Lower lobe of right lung (tissue), 2 donors: ENCODE measurements at regions not wholly inside any gene's neighbourhood (a gene's known extent, or its start where the extent isn't known, plus 50 kb on each side); places are given as distances from the start of the nearest gene placed in this dataset.

ENCODE experiments used
- ATAC-seq, 2 donors: fragments of 200-7000 bp; cut with Tn5 transposase; one replicate each; pipeline ENCODE4 v1.9.1; 2020 to 2022; ENCODE audit warnings: mild to moderate bottlenecking in 2 of 2, moderate library complexity in 2 of 2
- DNase-seq: peaks from one replicate; pipeline ENCODE4 v3.0.0-alpha.2; 2020
- H3K27ac ChIP-seq: fragments of 200-600 bp; one replicate; pipeline ENCODE4 v1.8.0; 2022
- H3K27me3 ChIP-seq: fragments of 200-600 bp; one replicate; pipeline ENCODE4 v1.8.0; 2022; ENCODE audit warnings: low read depth
- H3K36me3 ChIP-seq: fragments of 200-600 bp; one replicate; pipeline ENCODE4 v1.8.0; 2022; ENCODE audit warnings: mild to moderate bottlenecking
- H3K4me1 ChIP-seq: fragments of 200-600 bp; one replicate; pipeline ENCODE4 v1.8.0; 2022
- H3K4me3 ChIP-seq: fragments of 200-600 bp; one replicate; pipeline ENCODE4 v1.8.0; 2022; ENCODE audit warnings: mild to moderate bottlenecking
- H3K9me3 ChIP-seq: fragments of 200-600 bp; one replicate; pipeline ENCODE4 v1.8.0; 2022
- intact Hi-C: fragments of 100-400 bp; cut with DNase I; formaldehyde crosslinking; loops from one replicate; pipeline ENCODE4 v1.11.0; 2022
- TF ChIP-seq, protein P1 (sequence below): fragments of 200-600 bp; IDR thresholded peaks from one replicate; pipeline ENCODE4 v1.8.0; 2022; ENCODE audit warnings: antibody characterized with exemption, mild to moderate bottlenecking
- donor health status: DM: no; HTN: yes; CAD: no; lungs with severe emphysema.

GRCh38 chr3:69491975-69492374 is 106.1 kb upstream of the FRMD4B start:
- Histone ChIP-seq H3K27ac (no peak overlapping the region), H3K27me3 (no peaks in the 10 kb centered on the region), H3K36me3 (no peaks in the 10 kb centered on the region), H3K9me3 (no peaks in the 10 kb centered on the region), H3K4me3 (no peak overlapping the region), H3K4me1 (no peaks in the 10 kb centered on the region)
- intact Hi-C loops: no loop called here
- TF ChIP-seq, protein P1, sequence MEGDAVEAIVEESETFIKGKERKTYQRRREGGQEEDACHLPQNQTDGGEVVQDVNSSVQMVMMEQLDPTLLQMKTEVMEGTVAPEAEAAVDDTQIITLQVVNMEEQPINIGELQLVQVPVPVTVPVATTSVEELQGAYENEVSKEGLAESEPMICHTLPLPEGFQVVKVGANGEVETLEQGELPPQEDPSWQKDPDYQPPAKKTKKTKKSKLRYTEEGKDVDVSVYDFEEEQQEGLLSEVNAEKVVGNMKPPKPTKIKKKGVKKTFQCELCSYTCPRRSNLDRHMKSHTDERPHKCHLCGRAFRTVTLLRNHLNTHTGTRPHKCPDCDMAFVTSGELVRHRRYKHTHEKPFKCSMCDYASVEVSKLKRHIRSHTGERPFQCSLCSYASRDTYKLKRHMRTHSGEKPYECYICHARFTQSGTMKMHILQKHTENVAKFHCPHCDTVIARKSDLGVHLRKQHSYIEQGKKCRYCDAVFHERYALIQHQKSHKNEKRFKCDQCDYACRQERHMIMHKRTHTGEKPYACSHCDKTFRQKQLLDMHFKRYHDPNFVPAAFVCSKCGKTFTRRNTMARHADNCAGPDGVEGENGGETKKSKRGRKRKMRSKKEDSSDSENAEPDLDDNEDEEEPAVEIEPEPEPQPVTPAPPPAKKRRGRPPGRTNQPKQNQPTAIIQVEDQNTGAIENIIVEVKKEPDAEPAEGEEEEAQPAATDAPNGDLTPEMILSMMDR: no peak
- DNase-seq: no peak
- no peak for ATAC-seq

GRCh38 chr3:69490971-69491370 is 105.1 kb upstream of the FRMD4B start:
- DNase-seq: no peak
- H3K27ac ChIP-seq: no peak overlapping the region
- ATAC-seq: no peak
- TF ChIP-seq, protein P1: no peak
- H3K36me3 ChIP-seq: no peaks in the 10 kb centered on the region
- H3K9me3 ChIP-seq: no peaks in the 10 kb centered on the region
- peaks cover 3% of the 10 kb centered on the region for H3K27me3 ChIP-seq
- H3K4me3 ChIP-seq: no peak overlapping the region
- H3K4me1 ChIP-seq: no peaks in the 10 kb centered on the region
- intact Hi-C loops: no loop called here

DNA sequence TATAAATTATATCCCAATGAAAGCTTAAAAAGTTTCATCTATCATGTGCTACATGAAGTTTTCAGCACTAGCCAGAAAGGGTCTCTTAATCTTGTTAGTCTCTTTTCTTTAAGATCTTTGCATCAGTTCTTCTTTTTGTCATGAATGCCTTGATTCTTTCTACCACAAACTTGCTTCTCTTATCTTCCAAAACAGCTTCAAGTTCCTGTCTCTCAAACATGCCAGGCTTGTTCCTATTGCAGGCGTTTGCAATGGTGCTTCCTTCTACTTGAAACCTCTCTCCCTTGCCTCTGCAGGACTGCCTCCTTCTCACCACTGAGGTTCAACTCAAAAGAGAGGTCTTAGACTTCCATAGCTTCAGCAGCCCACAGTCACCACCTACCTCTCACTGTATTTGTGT is 104.3 kb upstream of the FRMD4B start:
- Histone ChIP-seq H3K27me3 (peaks cover 3% of the 10 kb centered on the region), H3K4me1 (peaks cover 6% of the 10 kb centered on the region)
- no peak for ATAC-seq

GRCh38 chr3:69488026-69488425 is 102.1 kb upstream of the FRMD4B start:
- TF ChIP-seq, protein P1: no peak
- no peaks in the 10 kb centered on the region for H3K36me3 ChIP-seq
- ATAC-seq: no peak
- no peak overlapping the region for H3K27ac ChIP-seq
- peaks cover 10% of the 10 kb centered on the region for H3K4me1 ChIP-seq
- no peaks in the 10 kb centered on the region for H3K9me3 ChIP-seq
- no peak for DNase-seq
- peaks cover 3% of the 10 kb centered on the region for H3K27me3 ChIP-seq
- H3K4me3 ChIP-seq: no peak overlapping the region
- intact Hi-C loops: no loop called here

More for the DNA sequence above, 104.3 kb upstream of the FRMD4B start:
- H3K36me3 ChIP-seq: no peaks in the 10 kb centered on the region
- TF ChIP-seq, protein P1: no peak
- no peaks in the 10 kb centered on the region for H3K9me3 ChIP-seq
- no peak overlapping the region for H3K27ac ChIP-seq
- intact Hi-C loops: no loop called here
- no peak overlapping the region for H3K4me3 ChIP-seq
- DNase-seq: no peak

GRCh38 chr3:69485489-69485888 is 99.6 kb upstream of the FRMD4B start:
- H3K4me1 ChIP-seq: peaks cover 10% of the 10 kb centered on the region
- TF ChIP-seq, protein P1: no peak
- H3K27ac ChIP-seq: no peak overlapping the region
- no peak for DNase-seq
- H3K9me3 ChIP-seq: no peaks in the 10 kb centered on the region
- H3K4me3 ChIP-seq: no peak overlapping the region
- H3K27me3 ChIP-seq: peaks cover 3% of the 10 kb centered on the region
- intact Hi-C loops: no loop called here
- no peaks in the 10 kb centered on the region for H3K36me3 ChIP-seq
- ATAC-seq: no peak
